DOHH2 (cell line): ENCODE measurements at regions not wholly inside any gene's neighbourhood (a gene's known extent, or its start where the extent isn't known, plus 50 kb on each side); places are given as distances from the start of the nearest gene placed in this dataset.

Source experiments
- EZH2phosphoT487 ChIP-seq: fragments of 200-600 bp; sonication (generic); IDR thresholded peaks from 2 replicates; pipeline ENCODE4 v1.6.1; 2017; ENCODE audit warnings: borderline replicate concordance, mild to moderate bottlenecking, antibody characterized with exemption, low read length, moderate library complexity, mixed read lengths
- TF ChIP-seq, protein P1 (sequence below): fragments of 200-600 bp; sonication (generic); IDR thresholded peaks from one replicate; pipeline ENCODE4 v1.5.1; 2014; ENCODE audit warnings: antibody characterized with exemption, mild to moderate bottlenecking, low read depth, low read length; ENCODE audit not compliant: poor library complexity, severe bottlenecking

DNA sequence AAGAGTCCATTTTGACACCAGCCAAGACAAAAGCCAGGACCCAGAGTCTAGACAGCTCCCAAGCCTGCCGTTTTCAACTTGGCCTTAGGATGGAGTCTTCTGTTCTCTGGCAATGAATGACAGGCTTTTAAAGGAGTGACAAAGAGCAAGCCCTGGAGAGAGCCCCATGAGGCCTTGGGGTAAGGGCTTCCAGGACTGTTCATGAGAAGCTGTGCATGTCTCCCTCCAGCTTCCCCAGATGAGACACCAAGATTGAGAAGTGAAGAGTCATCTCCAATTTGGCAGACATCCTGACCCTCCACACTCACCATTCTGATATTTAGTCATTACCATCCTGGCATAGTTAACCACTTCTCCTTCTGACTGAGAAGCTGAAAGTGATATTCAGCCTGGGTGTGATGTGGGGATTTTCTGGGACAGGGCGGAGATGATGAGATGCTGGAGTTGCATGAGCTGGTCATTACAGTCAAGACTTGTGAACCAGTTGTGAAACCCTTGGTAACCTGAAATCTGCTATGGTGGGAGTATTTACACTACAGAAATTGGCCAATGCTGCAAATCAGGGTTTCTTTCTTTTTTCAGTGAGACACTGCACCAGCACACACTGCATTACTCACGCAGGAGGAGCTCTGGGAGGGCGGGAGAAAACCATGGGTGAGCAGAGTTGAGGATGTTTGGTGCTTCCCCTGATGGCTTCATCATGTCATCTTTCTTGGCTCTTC, 77.8 kb downstream of the VCPKMT start:
- TF ChIP-seq, protein P1, sequence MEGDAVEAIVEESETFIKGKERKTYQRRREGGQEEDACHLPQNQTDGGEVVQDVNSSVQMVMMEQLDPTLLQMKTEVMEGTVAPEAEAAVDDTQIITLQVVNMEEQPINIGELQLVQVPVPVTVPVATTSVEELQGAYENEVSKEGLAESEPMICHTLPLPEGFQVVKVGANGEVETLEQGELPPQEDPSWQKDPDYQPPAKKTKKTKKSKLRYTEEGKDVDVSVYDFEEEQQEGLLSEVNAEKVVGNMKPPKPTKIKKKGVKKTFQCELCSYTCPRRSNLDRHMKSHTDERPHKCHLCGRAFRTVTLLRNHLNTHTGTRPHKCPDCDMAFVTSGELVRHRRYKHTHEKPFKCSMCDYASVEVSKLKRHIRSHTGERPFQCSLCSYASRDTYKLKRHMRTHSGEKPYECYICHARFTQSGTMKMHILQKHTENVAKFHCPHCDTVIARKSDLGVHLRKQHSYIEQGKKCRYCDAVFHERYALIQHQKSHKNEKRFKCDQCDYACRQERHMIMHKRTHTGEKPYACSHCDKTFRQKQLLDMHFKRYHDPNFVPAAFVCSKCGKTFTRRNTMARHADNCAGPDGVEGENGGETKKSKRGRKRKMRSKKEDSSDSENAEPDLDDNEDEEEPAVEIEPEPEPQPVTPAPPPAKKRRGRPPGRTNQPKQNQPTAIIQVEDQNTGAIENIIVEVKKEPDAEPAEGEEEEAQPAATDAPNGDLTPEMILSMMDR, result no peak
- TF ChIP-seq EZH2phosphoT487, result no peak
